ENCODE measurements at regions not wholly inside any gene's neighbourhood (a gene's known extent, or its start where the extent isn't known, plus 50 kb on each side); places are given as distances from the start of the nearest gene placed in this dataset.

GRCh38 chr12:46452061-46452615, 79.6 kb upstream of the SLC38A2 start:
- no peaks in the 10 kb centered on the region for H3F3A ChIP-seq (ENCODE audit: insufficient read depth, low read length, poor library complexity, severe bottlenecking)
- no peaks in the 10 kb centered on the region for H3K9me2 ChIP-seq (ENCODE audit: insufficient read depth, low read length)
- H3K4me3 ChIP-seq (ENCODE audit: low read length): no peak overlapping the region
- no peaks in the 10 kb centered on the region for H3K9me3 ChIP-seq (ENCODE audit: low read length)
- H3K27ac ChIP-seq (ENCODE audit: low read length): no peak overlapping the region
- H3K27me3 ChIP-seq (ENCODE audit: insufficient read depth, low read depth, low read length): no peaks in the 10 kb centered on the region
- H3K79me2 ChIP-seq (replicated peaks; ENCODE audit: insufficient read depth, low read length): no peaks in the 10 kb centered on the region
- H2AFZ ChIP-seq (ENCODE audit: low read depth, low read length): no peak overlapping the region
- no peak for TF ChIP-seq POLR2AphosphoS5 (IDR thresholded peaks at IDR 0.05)
- TF ChIP-seq REST (IDR thresholded peaks at IDR 0.05; ENCODE audit: borderline replicate concordance): no peak
- no peak for TF ChIP-seq MXI1 (conservative IDR thresholded peaks at IDR 0.05; ENCODE audit: poor library complexity, severe bottlenecking)
- no peak for TF ChIP-seq SMC3 (conservative IDR thresholded peaks at IDR 0.05; ENCODE audit: poor library complexity)
- no peak for TF ChIP-seq EP300 (conservative IDR thresholded peaks at IDR 0.05; ENCODE audit: poor library complexity, severe bottlenecking)
- no peak for TF ChIP-seq EZH2 (IDR thresholded peaks at IDR 0.05; ENCODE audit: borderline replicate concordance, insufficient read depth, low read length, poor library complexity, severe bottlenecking)
- no peak for TF ChIP-seq RAD21 (conservative IDR thresholded peaks at IDR 0.05)
- TF ChIP-seq TAF1 (IDR thresholded peaks at IDR 0.05; ENCODE audit: low read depth): no peak
- TF ChIP-seq CTCF (IDR thresholded peaks at IDR 0.05; ENCODE audit: poor library complexity, severe bottlenecking): no peak
- H3K36me3 ChIP-seq (ENCODE audit: insufficient read depth, low read length): no peaks in the 10 kb centered on the region
- H3K4me2 ChIP-seq (ENCODE audit: low read length): no peak overlapping the region
- no peak overlapping the region for H3K9ac ChIP-seq (ENCODE audit: low read length)
- no peaks in the 10 kb centered on the region for H4K20me1 ChIP-seq (ENCODE audit: insufficient read depth)

GRCh38 chr12:46451276-46452021, 78.9 kb upstream of the SLC38A2 start:
- H3K9me3 ChIP-seq (ENCODE audit: low read length): no peaks in the 10 kb centered on the region
- no peak overlapping the region for H3K9ac ChIP-seq (ENCODE audit: low read length)
- no peak overlapping the region for H3K4me2 ChIP-seq (ENCODE audit: low read length)
- no peaks in the 10 kb centered on the region for H4K20me1 ChIP-seq (ENCODE audit: insufficient read depth)
- no peaks in the 10 kb centered on the region for H3K9me2 ChIP-seq (ENCODE audit: insufficient read depth, low read length)
- H3K27me3 ChIP-seq (ENCODE audit: insufficient read depth, low read depth, low read length): no peaks in the 10 kb centered on the region
- H2AFZ ChIP-seq (ENCODE audit: low read depth, low read length): no peak overlapping the region
- H3K79me2 ChIP-seq (replicated peaks; ENCODE audit: insufficient read depth, low read length): no peaks in the 10 kb centered on the region
- H3K27ac ChIP-seq (ENCODE audit: low read length): no peak overlapping the region
- TF ChIP-seq EP300 (conservative IDR thresholded peaks at IDR 0.05; ENCODE audit: poor library complexity, severe bottlenecking): no peak
- TF ChIP-seq SMC3 (conservative IDR thresholded peaks at IDR 0.05; ENCODE audit: poor library complexity): no peak
- no peak for TF ChIP-seq REST (IDR thresholded peaks at IDR 0.05; ENCODE audit: borderline replicate concordance)
- no peak for TF ChIP-seq POLR2AphosphoS5 (IDR thresholded peaks at IDR 0.05)
- TF ChIP-seq TAF1 (IDR thresholded peaks at IDR 0.05; ENCODE audit: low read depth): no peak
- TF ChIP-seq RAD21 (conservative IDR thresholded peaks at IDR 0.05): no peak
- TF ChIP-seq MXI1 (conservative IDR thresholded peaks at IDR 0.05; ENCODE audit: poor library complexity, severe bottlenecking): no peak
- no peak for TF ChIP-seq EZH2 (IDR thresholded peaks at IDR 0.05; ENCODE audit: borderline replicate concordance, insufficient read depth, low read length, poor library complexity, severe bottlenecking)
- TF ChIP-seq CTCF (IDR thresholded peaks at IDR 0.05; ENCODE audit: poor library complexity, severe bottlenecking): no peak
- H3K4me3 ChIP-seq (ENCODE audit: low read length): no peak overlapping the region
- no peaks in the 10 kb centered on the region for H3F3A ChIP-seq (ENCODE audit: insufficient read depth, low read length, poor library complexity, severe bottlenecking)
- H3K36me3 ChIP-seq (ENCODE audit: insufficient read depth, low read length): no peaks in the 10 kb centered on the region
